K562 (cell line): ENCODE measurements at regions not wholly inside any gene's neighbourhood (a gene's known extent, or its start where the extent isn't known, plus 50 kb on each side); places are given as distances from the start of the nearest gene placed in this dataset.

ENCODE experiments used
- DDX20 ChIP-seq: fragments of 450-650 bp; IDR thresholded peaks from 2 replicates; pipeline ENCODE4 v1.6.1; 2016; ENCODE audit warnings: missing genetic modification characterization, low read depth, mild to moderate bottlenecking, missing compliant biosample characterization, moderate library complexity
- EZH2 ChIP-seq: IDR thresholded peaks from 2 replicates; pipeline ENCODE4 v1.6.1; 2012; ENCODE audit warnings: low read depth, mild to moderate bottlenecking, inconsistent platforms, low read length, borderline replicate concordance
- KLF13 ChIP-seq: fragments of 450-650 bp; IDR thresholded peaks from 2 replicates; pipeline ENCODE4 v1.6.1; 2016; ENCODE audit warnings: missing genetic modification characterization, low read depth, mild to moderate bottlenecking, missing compliant biosample characterization, moderate library complexity, borderline replicate concordance
- MYC ChIP-seq, 2 experiments: fragments of 250-450 bp in 1 of 2; sonication (Bioruptor Pico) in 1 of 2; IDR thresholded peaks; 2 replicates each; pipeline versions ENCODE4 v1.5.1 to v1.6.1; 2012 to 2021; ENCODE audit warnings: low read depth in 2 of 2, borderline replicate concordance in 1 of 2, improper control_type of control experiment in 1 of 2, low read length in 1 of 2, mild to moderate bottlenecking in 1 of 2, moderate library complexity in 1 of 2
- NELFE ChIP-seq: IDR thresholded peaks from 2 replicates; pipeline ENCODE4 v1.6.1; 2011; ENCODE audit warnings: mild to moderate bottlenecking; ENCODE audit not compliant: insufficient read depth, insufficient read length
- PHF8 ChIP-seq: fragments of 200-600 bp; sonication (generic); IDR thresholded peaks from 2 replicates; pipeline ENCODE4 v1.6.1; 2012; ENCODE audit warnings: mixed run types, mild to moderate bottlenecking, inconsistent platforms, low read length, moderate library complexity, borderline replicate concordance
- POLR2AphosphoS5 ChIP-seq: IDR thresholded peaks from 2 replicates; pipeline ENCODE4 v1.6.1; 2011; ENCODE audit warnings: mild to moderate bottlenecking, low read depth, low read length, moderate library complexity; ENCODE audit not compliant: control insufficient read depth, insufficient read depth
- RAD21 ChIP-seq, 2 experiments: fragments of 250-450 bp in 1 of 2; fragments of 450-650 bp in 1 of 2; sonication (Bioruptor Pico) in 1 of 2; formaldehyde crosslinking in 1 of 2; IDR thresholded peaks in 1 of 2; conservative IDR thresholded peaks in 1 of 2; 2 replicates each; pipeline versions ENCODE4 v1.4.0 to v1.8.0; 2020 to 2022; ENCODE audit warnings: mild to moderate bottlenecking in 2 of 2, moderate library complexity in 1 of 2
- TAF15 ChIP-seq: fragments of 200-400 bp; formaldehyde crosslinking; IDR thresholded peaks from 2 replicates; pipeline ENCODE4 v1.6.1; 2017; ENCODE audit warnings: mild to moderate bottlenecking, low read depth, low read length, moderate library complexity
- ZFX ChIP-seq: sonication (generic); formaldehyde crosslinking; IDR thresholded peaks from 2 replicates; pipeline ENCODE4 v1.8.0; 2022; ENCODE audit warnings: mild to moderate bottlenecking, missing genetic modification reagents, moderate library complexity
- ZNF431 ChIP-seq: sonication (generic); formaldehyde crosslinking; IDR thresholded peaks from 2 replicates; pipeline ENCODE4 v1.8.0; 2022; ENCODE audit warnings: mild to moderate bottlenecking, missing genetic modification reagents
- ZNF707 ChIP-seq: fragments of 250-450 bp; sonication (Bioruptor Pico); conservative IDR thresholded peaks from 2 replicates; pipeline ENCODE4 v1.8.0; 2022; ENCODE audit warnings: inconsistent platforms, mild to moderate bottlenecking, moderate library complexity
- TF ChIP-seq, protein P1 (sequence below), 2 experiments: fragments of 450-650 bp; formaldehyde crosslinking in 1 of 2; IDR thresholded peaks; 2 replicates each; pipeline versions ENCODE4 v1.4.0 to v1.6.1; 2014 to 2020; ENCODE audit warnings: mild to moderate bottlenecking in 2 of 2, borderline replicate concordance in 1 of 2, low read depth in 1 of 2
- TF ChIP-seq, protein P2 (sequence below), 3 experiments: IDR thresholded peaks in 2 of 3; conservative IDR thresholded peaks in 1 of 3; 2 replicates each; pipeline ENCODE4 v1.5.1; 2011 to 2012; ENCODE audit warnings: low read length in 3 of 3, mild to moderate bottlenecking in 3 of 3, control low read depth in 2 of 3, improper control_type of control experiment in 1 of 3, inconsistent platforms in 1 of 3, low read depth in 1 of 3, mixed read lengths in 1 of 3, moderate library complexity in 1 of 3; ENCODE audit not compliant: insufficient read depth in 2 of 3

DNA sequence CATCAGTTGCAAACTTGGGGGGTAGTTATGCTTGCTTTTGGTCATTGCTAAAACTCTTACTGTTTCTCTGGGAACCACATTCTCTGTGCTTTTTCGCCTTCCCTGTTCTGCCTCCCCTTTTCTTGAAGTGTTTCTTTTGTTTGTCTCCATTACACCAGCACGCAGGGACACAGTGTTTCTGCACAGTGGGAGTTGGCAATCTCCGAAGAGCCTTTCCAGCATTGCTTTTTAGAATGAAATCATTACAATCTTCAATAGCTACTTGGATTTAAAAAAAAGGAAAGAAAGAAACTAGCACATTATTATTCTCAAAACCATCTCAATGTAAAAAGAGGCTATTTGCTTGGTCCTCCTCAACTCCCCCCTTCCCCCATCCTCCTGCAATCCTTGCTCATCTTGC lies 536.7 kb upstream of the MMS22L start:
- TF ChIP-seq, protein P1, sequence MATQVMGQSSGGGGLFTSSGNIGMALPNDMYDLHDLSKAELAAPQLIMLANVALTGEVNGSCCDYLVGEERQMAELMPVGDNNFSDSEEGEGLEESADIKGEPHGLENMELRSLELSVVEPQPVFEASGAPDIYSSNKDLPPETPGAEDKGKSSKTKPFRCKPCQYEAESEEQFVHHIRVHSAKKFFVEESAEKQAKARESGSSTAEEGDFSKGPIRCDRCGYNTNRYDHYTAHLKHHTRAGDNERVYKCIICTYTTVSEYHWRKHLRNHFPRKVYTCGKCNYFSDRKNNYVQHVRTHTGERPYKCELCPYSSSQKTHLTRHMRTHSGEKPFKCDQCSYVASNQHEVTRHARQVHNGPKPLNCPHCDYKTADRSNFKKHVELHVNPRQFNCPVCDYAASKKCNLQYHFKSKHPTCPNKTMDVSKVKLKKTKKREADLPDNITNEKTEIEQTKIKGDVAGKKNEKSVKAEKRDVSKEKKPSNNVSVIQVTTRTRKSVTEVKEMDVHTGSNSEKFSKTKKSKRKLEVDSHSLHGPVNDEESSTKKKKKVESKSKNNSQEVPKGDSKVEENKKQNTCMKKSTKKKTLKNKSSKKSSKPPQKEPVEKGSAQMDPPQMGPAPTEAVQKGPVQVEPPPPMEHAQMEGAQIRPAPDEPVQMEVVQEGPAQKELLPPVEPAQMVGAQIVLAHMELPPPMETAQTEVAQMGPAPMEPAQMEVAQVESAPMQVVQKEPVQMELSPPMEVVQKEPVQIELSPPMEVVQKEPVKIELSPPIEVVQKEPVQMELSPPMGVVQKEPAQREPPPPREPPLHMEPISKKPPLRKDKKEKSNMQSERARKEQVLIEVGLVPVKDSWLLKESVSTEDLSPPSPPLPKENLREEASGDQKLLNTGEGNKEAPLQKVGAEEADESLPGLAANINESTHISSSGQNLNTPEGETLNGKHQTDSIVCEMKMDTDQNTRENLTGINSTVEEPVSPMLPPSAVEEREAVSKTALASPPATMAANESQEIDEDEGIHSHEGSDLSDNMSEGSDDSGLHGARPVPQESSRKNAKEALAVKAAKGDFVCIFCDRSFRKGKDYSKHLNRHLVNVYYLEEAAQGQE (IDR thresholded peaks at IDR 0.05; ENCODE audit: borderline replicate concordance) = no peak
- TF ChIP-seq, protein P1 (CRISPR knock-in tag; IDR thresholded peaks at IDR 0.05; ENCODE audit: low read depth) = no peak
- TF ChIP-seq DDX20 (tag) = no peak
- TF ChIP-seq, protein P2, sequence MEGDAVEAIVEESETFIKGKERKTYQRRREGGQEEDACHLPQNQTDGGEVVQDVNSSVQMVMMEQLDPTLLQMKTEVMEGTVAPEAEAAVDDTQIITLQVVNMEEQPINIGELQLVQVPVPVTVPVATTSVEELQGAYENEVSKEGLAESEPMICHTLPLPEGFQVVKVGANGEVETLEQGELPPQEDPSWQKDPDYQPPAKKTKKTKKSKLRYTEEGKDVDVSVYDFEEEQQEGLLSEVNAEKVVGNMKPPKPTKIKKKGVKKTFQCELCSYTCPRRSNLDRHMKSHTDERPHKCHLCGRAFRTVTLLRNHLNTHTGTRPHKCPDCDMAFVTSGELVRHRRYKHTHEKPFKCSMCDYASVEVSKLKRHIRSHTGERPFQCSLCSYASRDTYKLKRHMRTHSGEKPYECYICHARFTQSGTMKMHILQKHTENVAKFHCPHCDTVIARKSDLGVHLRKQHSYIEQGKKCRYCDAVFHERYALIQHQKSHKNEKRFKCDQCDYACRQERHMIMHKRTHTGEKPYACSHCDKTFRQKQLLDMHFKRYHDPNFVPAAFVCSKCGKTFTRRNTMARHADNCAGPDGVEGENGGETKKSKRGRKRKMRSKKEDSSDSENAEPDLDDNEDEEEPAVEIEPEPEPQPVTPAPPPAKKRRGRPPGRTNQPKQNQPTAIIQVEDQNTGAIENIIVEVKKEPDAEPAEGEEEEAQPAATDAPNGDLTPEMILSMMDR (IDR thresholded peaks at IDR 0.05 in 2 of 3, conservative IDR thresholded peaks at IDR 0.05 in 1 of 3; ENCODE audit: insufficient read depth in 2 of 3, low read depth in 1 of 3, low read length in 3 of 3) = no peak
- TF ChIP-seq TAF15 = no peak
- no peak for TF ChIP-seq ZNF431 (CRISPR knock-in tag)
- no peak for TF ChIP-seq EZH2
- TF ChIP-seq ZFX = no peak
- TF ChIP-seq ZNF707 = no peak
- TF ChIP-seq POLR2AphosphoS5 = no peak
- TF ChIP-seq NELFE = no peak
- TF ChIP-seq RAD21 (CRISPR knock-in tag; conservative IDR thresholded peaks at IDR 0.05 in 1 of 2, IDR thresholded peaks at IDR 0.05 in 1 of 2) = no peak
- no peak for TF ChIP-seq PHF8
- no peak for TF ChIP-seq MYC (IDR thresholded peaks at IDR 0.05; ENCODE audit: low read depth, low read length)
- TF ChIP-seq MYC (CRISPR knock-in tag; IDR thresholded peaks at IDR 0.05; ENCODE audit: borderline replicate concordance, low read depth) = no peak
- TF ChIP-seq KLF13 (tag) = no peak
